Activated CD4-positive, alpha-beta memory T cell treated with anti-CD3 and anti-CD28 coated beads, Interleukin-2, amount 10 ng/mL, durations not matched to agents 7 days and 5 days (primary cell): ENCODE measurements at regions not wholly inside any gene's neighbourhood (a gene's known extent, or its start where the extent isn't known, plus 50 kb on each side); places are given as distances from the start of the nearest gene placed in this dataset.
"Not testable (repeated sequence)": the region's sequence is repeated elsewhere in the genome, so short reads cannot be mapped to it uniquely, and the experiment has no call there.

ENCODE experiments used
- CTCF ChIA-PET: fragments of 350-600 bp; sonication (Branson Sonifier 250); formaldehyde crosslinking; loops from one replicate; lab custom pipeline; 2021; ENCODE audit warnings: antibody characterized with exemption, inconsistent platforms; lab: Charles Lee
- POLR2A ChIA-PET: fragments of 350-600 bp; sonication (Branson Sonifier 250); formaldehyde crosslinking; loops from one replicate; lab custom pipeline; 2021; ENCODE audit warnings: antibody characterized with exemption; lab: Charles Lee
- DNase-seq: peaks from one replicate; pipeline ENCODE4 v3.0.0-alpha.2; 2020
- H3K27ac Mint-ChIP-seq: one replicate; pipeline ENCODE4 v1.8.0; 2021; ENCODE audit warnings: mild to moderate bottlenecking, mixed read lengths
- H3K27me3 Mint-ChIP-seq: one replicate; pipeline ENCODE4 v1.8.0; 2021; ENCODE audit warnings: mixed read lengths
- H3K36me3 Mint-ChIP-seq: one replicate; pipeline ENCODE4 v1.8.0; 2021; ENCODE audit warnings: low read depth, mixed read lengths
- H3K4me1 Mint-ChIP-seq: one replicate; pipeline ENCODE4 v1.8.0; 2021; ENCODE audit warnings: mixed read lengths
- H3K4me3 Mint-ChIP-seq: one replicate; pipeline ENCODE4 v1.8.0; 2021; ENCODE audit warnings: mild to moderate bottlenecking, mixed read lengths
- H3K9me3 Mint-ChIP-seq: one replicate; pipeline ENCODE4 v1.8.0; 2021; ENCODE audit warnings: mixed read lengths

- Mint-ChIP-seq H3K27me3 (no peaks in the 10 kb centered on the region), H3K4me3 (no peak overlapping the region), H3K27ac (no peak overlapping the region), H3K36me3 (no peaks in the 10 kb centered on the region), H3K4me1 (no peaks in the 10 kb centered on the region), H3K9me3 (peaks cover 10% of the 10 kb centered on the region)
- ChIA-PET POLR2A (no interaction called here), CTCF (no interaction called here)
- no peak for DNase-seq
Measured at GRCh38 chr1:238408737-238409136, 518.0 kb upstream of the ZP4 start.

GRCh38 chr1:238406098-238406860, 515.6 kb upstream of the ZP4 start:
- DNase-seq: no peak
- Mint-ChIP-seq H3K4me1 (no peaks in the 10 kb centered on the region), H3K4me3 (no peak overlapping the region), H3K27me3 (no peaks in the 10 kb centered on the region), H3K36me3 (no peaks in the 10 kb centered on the region), H3K27ac (no peak overlapping the region), H3K9me3 (peaks cover 8% of the 10 kb centered on the region)
- ChIA-PET POLR2A (no interaction called here), CTCF (no interaction called here)

DNA sequence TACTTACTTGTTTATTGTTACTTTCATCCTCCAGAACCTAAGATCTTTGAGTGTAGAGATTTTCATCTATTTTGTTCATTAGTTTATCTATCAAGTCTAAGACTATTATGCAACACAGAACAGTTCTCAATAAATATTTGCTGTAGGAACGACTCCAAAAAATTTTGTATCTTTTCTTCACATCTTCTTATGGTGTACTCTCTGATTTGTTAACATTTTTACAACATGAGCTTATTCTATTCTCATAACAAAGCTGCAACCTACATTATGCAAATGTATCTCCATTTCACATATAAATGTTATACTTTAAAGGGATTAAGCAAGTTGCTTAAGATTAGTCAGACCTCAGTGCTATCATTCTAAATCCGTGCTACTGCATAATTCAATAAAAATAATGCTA, 514.2 kb upstream of the ZP4 start:
- H3K27ac Mint-ChIP-seq: no peak overlapping the region
- no peak for DNase-seq
- ChIA-PET CTCF (no interaction called here), POLR2A (no interaction called here)
- H3K36me3 Mint-ChIP-seq: no peaks in the 10 kb centered on the region
- H3K4me1 Mint-ChIP-seq: no peaks in the 10 kb centered on the region
- H3K4me3 Mint-ChIP-seq: no peak overlapping the region
- peaks cover 10% of the 10 kb centered on the region for H3K9me3 Mint-ChIP-seq
- no peaks in the 10 kb centered on the region for H3K27me3 Mint-ChIP-seq

DNA sequence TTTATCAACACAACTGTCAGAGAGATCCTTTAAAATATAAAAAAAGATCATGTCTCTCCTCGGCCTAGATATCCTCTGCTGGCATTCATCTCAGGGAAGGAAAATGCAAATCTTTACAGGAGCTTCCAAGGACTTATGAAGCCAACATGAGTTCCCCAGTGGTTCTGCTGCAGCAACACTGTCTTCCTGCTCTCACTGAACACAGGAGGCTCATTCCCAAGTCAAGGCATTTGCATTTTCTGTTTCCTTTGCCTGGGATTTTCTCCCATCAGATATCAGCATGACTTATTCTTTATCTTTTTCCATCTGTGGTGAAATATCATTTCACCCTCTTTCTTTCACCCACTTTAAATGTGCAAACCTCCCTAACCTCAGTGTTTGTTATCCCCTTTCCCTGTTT, 513.8 kb upstream of the ZP4 start:
- POLR2A ChIA-PET: no interaction called here
- no peak overlapping the region for H3K4me3 Mint-ChIP-seq
- H3K27me3 Mint-ChIP-seq: no peaks in the 10 kb centered on the region
- H3K27ac Mint-ChIP-seq: no peak overlapping the region
- no peaks in the 10 kb centered on the region for H3K36me3 Mint-ChIP-seq
- CTCF ChIA-PET: no interaction called here
- DNase-seq: no peak
- no peaks in the 10 kb centered on the region for H3K4me1 Mint-ChIP-seq
- peaks cover 12% of the 10 kb centered on the region for H3K9me3 Mint-ChIP-seq

GRCh38 chr1:238401144-238401543, 510.4 kb upstream of the ZP4 start:
- ChIA-PET CTCF (no interaction called here), POLR2A (no interaction called here)
- Mint-ChIP-seq H3K4me3 (no peak overlapping the region), H3K9me3 (peaks cover 9% of the 10 kb centered on the region), H3K36me3 (no peaks in the 10 kb centered on the region), H3K27me3 (no peaks in the 10 kb centered on the region), H3K27ac (no peak overlapping the region), H3K4me1 (no peaks in the 10 kb centered on the region)
- no peak for DNase-seq

GRCh38 chr1:238399558-238399957, 508.8 kb upstream of the ZP4 start:
- Mint-ChIP-seq H3K4me3 (no peak overlapping the region), H3K27ac (no peak overlapping the region), H3K9me3 (peaks cover 10% of the 10 kb centered on the region), H3K4me1 (no peaks in the 10 kb centered on the region), H3K36me3 (no peaks in the 10 kb centered on the region), H3K27me3 (no peaks in the 10 kb centered on the region)
- CTCF ChIA-PET: no interaction called here
- no peak for DNase-seq
- POLR2A ChIA-PET: no interaction called here

DNA sequence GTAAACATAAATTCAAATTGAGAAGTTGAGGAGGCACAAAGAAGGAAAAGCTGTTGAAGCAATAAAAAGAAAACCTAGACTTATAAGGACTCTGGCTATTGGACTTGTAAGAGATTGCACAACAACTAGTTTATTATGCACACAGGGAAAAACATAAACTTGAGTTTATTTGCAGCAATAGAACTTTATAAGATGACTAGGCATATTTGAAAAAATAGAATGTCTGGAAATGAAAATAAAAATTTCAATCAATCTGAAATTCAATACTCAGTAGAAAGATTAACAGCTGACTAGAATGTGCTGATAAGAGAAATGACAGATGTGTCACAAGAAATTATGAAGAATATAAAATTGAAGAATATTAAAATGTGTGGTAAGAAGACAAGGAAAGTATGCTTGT, 505.4 kb upstream of the ZP4 start:
- no peaks in the 10 kb centered on the region for H3K36me3 Mint-ChIP-seq
- H3K4me3 Mint-ChIP-seq: no peak overlapping the region
- no peaks in the 10 kb centered on the region for H3K27me3 Mint-ChIP-seq
- ChIA-PET POLR2A (no interaction called here), CTCF (no interaction called here)
- no peak overlapping the region for H3K27ac Mint-ChIP-seq
- H3K9me3 Mint-ChIP-seq: peaks cover 9% of the 10 kb centered on the region
- no peak for DNase-seq
- H3K4me1 Mint-ChIP-seq: no peaks in the 10 kb centered on the region

DNA sequence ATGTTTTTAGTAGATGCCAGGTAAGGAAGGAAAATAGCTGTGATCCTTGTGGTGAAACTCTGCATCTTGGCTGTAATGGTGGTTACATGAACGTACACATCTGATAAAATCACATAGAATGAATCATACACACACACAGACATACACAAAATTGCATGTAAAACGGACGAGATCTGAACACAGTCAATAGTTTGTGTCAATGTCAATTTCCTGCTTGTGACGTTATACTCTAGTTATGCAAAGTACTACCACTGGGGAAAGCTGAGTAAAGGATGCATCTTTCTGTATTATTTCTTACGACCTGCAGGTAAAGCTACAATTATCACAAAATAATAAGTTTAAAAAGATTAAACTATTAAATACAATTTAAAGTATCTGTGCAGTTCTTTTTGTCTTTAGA, 493.7 kb upstream of the ZP4 start:
- no peaks in the 10 kb centered on the region for H3K27me3 Mint-ChIP-seq
- H3K27ac Mint-ChIP-seq: no peak overlapping the region
- H3K36me3 Mint-ChIP-seq: no peaks in the 10 kb centered on the region
- ChIA-PET POLR2A (no interaction called here), CTCF (no interaction called here)
- DNase-seq: no peak
- H3K4me3 Mint-ChIP-seq: no peak overlapping the region
- no peaks in the 10 kb centered on the region for H3K4me1 Mint-ChIP-seq
- peaks cover 10% of the 10 kb centered on the region for H3K9me3 Mint-ChIP-seq

DNA sequence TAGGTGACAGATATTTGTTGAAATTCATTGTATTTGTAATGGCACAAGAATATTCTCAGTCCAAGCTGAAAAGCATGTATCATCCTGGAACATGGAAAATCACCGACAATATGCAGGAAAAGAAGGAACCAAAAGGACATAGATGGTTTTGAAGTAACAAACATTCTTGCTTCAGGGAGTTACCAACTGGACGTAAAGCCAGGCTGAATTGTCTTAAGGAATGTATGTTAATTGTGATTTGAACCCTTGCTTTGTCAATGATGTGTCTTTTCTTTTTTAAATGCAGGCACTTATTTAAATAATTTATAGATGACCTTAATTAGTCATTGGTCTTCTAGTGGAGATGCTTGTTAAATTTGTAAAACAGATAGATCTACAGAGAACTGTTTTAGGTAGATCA, 489.4 kb upstream of the ZP4 start:
- H3K9me3 Mint-ChIP-seq: peaks cover 16% of the 10 kb centered on the region
- H3K27me3 Mint-ChIP-seq: no peaks in the 10 kb centered on the region
- H3K27ac Mint-ChIP-seq: no peak overlapping the region
- ChIA-PET CTCF (no interaction called here), POLR2A (no interaction called here)
- H3K4me1 Mint-ChIP-seq: no peaks in the 10 kb centered on the region
- no peak overlapping the region for H3K4me3 Mint-ChIP-seq
- no peak for DNase-seq
- no peaks in the 10 kb centered on the region for H3K36me3 Mint-ChIP-seq

DNA sequence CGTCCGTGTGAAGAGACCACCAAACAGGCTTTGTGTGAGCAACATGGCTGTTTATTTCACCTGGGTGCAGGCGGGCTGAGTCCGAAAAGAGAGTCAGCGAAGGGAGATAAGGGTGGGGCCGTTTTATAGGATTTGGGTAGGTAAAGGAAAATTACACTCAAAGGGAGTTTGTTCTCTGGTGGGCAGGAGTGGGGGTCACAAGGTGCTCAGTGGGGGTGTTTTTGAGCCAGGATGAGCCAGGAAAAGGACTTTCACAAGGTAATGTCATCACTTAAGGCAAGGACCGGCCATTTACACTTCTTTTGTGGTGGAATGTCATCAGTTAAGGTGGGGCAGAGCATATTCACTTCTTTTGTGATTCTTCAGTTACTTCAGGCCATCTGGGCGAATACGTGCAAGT, 488.7 kb upstream of the ZP4 start:
- DNase-seq, H3K4me1 Mint-ChIP-seq, CTCF ChIA-PET, POLR2A ChIA-PET, H3K36me3 Mint-ChIP-seq, H3K27ac Mint-ChIP-seq, H3K27me3 Mint-ChIP-seq, H3K4me3 Mint-ChIP-seq: not testable (repeated sequence)
- H3K9me3 Mint-ChIP-seq: peaks cover 15% of the 10 kb centered on the region

DNA sequence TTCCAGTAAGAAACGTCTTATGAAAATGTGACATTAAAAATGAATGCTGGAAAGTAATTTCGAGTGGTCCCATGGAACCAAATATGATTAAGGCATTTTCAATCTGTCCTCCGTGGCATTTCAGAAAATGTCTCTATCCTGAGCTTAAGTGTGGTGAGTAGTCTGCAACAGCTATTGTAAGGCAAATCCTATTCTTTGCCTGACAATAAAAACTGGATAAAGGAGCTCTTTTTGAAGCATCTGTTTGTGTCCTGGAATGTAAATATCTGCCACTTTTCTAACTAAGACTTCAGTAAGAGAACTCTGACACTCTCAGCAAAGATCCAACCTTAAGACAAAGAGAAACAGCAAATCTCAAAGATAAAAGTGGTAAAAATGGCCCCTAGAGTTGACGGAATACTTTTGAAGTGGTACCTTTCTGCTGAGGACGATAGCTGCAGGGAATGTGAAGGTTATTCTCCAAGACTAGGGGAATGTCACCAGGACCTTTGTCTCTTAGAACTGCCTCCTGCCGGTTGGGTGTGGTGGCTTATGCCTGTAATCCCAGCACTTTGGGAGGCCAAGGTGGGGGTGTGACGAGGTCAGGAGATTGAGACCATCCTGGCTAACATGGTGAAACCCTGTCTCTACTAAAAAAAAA, 486.7 kb upstream of the ZP4 start:
- CTCF ChIA-PET: no interaction called here
- Mint-ChIP-seq H3K36me3 (no peaks in the 10 kb centered on the region), H3K27ac (no peak overlapping the region), H3K4me3 (no peak overlapping the region), H3K9me3 (peaks cover 9% of the 10 kb centered on the region), H3K4me1 (no peaks in the 10 kb centered on the region), H3K27me3 (no peaks in the 10 kb centered on the region)
- no peak for DNase-seq
- POLR2A ChIA-PET: no interaction called here

GRCh38 chr1:238370599-238370998, 479.9 kb upstream of the ZP4 start:
- no peaks in the 10 kb centered on the region for H3K36me3 Mint-ChIP-seq
- POLR2A ChIA-PET: no interaction called here
- no peaks in the 10 kb centered on the region for H3K27me3 Mint-ChIP-seq
- peaks cover 8% of the 10 kb centered on the region for H3K9me3 Mint-ChIP-seq
- CTCF ChIA-PET: no interaction called here
- no peak overlapping the region for H3K27ac Mint-ChIP-seq
- no peak overlapping the region for H3K4me3 Mint-ChIP-seq
- H3K4me1 Mint-ChIP-seq: no peaks in the 10 kb centered on the region
- no peak for DNase-seq

- H3K4me3 Mint-ChIP-seq: no peak overlapping the region
- no peaks in the 10 kb centered on the region for H3K36me3 Mint-ChIP-seq
- H3K27ac Mint-ChIP-seq: no peak overlapping the region
- POLR2A ChIA-PET: no interaction called here
- no peaks in the 10 kb centered on the region for H3K4me1 Mint-ChIP-seq
- peaks cover 5% of the 10 kb centered on the region for H3K9me3 Mint-ChIP-seq
- CTCF ChIA-PET: no interaction called here
- no peaks in the 10 kb centered on the region for H3K27me3 Mint-ChIP-seq
- no peak for DNase-seq
Measured at GRCh38 chr1:238364214-238364892, 473.6 kb upstream of the ZP4 start.

DNA sequence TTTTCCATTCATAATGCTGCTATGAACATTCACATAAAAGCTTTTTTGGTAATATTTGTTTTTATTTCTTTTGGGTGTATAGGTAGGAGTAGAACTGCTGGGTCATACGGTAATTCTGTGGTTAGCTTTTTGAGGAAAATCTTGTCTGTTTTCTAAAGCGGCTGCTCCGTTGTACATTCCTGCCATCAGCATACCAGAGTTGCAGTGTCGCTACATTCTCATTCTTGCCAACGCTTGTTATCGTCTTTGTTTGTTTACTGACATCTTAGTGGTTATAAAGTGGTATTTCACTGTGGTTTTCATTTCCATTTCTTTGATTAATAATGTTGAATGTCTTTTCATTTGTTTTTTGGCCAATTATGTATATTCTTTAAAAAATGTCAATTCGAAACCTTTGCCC, 469.8 kb upstream of the ZP4 start:
- no peaks in the 10 kb centered on the region for H3K4me1 Mint-ChIP-seq
- no peak overlapping the region for H3K27ac Mint-ChIP-seq
- H3K27me3 Mint-ChIP-seq: no peaks in the 10 kb centered on the region
- no peaks in the 10 kb centered on the region for H3K36me3 Mint-ChIP-seq
- H3K9me3 Mint-ChIP-seq: peaks cover 5% of the 10 kb centered on the region
- no peak overlapping the region for H3K4me3 Mint-ChIP-seq
- POLR2A ChIA-PET: no interaction called here
- DNase-seq: no peak
- CTCF ChIA-PET: no interaction called here
